PC-3 (cell line): ENCODE measurements at regions not wholly inside any gene's neighbourhood (a gene's known extent, or its start where the extent isn't known, plus 50 kb on each side); places are given as distances from the start of the nearest gene placed in this dataset.

Experiments
- CTCF ChIP-seq: fragments of 300-600 bp; sonication (generic); conservative IDR thresholded peaks from 2 replicates; pipeline ENCODE4 v1.5.1; 2017; ENCODE audit warnings: antibody characterized with exemption, low read depth, mild to moderate bottlenecking, low read length
- EZH2 ChIP-seq: fragments of 300-600 bp; sonication (generic); IDR thresholded peaks from one replicate; pipeline ENCODE4 v1.6.1; 2017; ENCODE audit warnings: antibody characterized with exemption, mild to moderate bottlenecking, low read length; ENCODE audit not compliant: unreplicated experiment

GRCh38 chr15:96070636-96071035, 259.9 kb upstream of the NR2F2 start:
- TF ChIP-seq CTCF (no peak), EZH2 (no peak)
